IPS DF 4.7 (cell line): ENCODE measurements at regions not wholly inside any gene's neighbourhood (a gene's known extent, or its start where the extent isn't known, plus 50 kb on each side); places are given as distances from the start of the nearest gene placed in this dataset.

ENCODE experiments used
- DNase-seq: peaks from one replicate; pipeline ENCODE4 v3.0.0-alpha.2; 2013; ENCODE audit warnings: low spot score; ENCODE audit errors: extremely low read depth

- no peak for DNase-seq
Observed at GRCh38 chr3:154976072-154976983, 103.8 kb upstream of the MME start.

GRCh38 chr3:154973851-154974250 lies 106.3 kb upstream of the MME start:
- no peak for DNase-seq

- DNase-seq = no peak
Observed at GRCh38 chr3:154972951-154973350, 107.2 kb upstream of the MME start.

GRCh38 chr3:154971771-154972326 lies 108.3 kb upstream of the MME start:
- DNase-seq = no peak

- DNase-seq = no peak
Observed at GRCh38 chr3:154971341-154971740, 108.8 kb upstream of the MME start.

GRCh38 chr3:154970797-154971196 lies 109.3 kb upstream of the MME start:
- DNase-seq = no peak

GRCh38 chr3:154969366-154969765 lies 110.8 kb upstream of the MME start:
- no peak for DNase-seq

GRCh38 chr3:154967090-154967489 lies 113.0 kb upstream of the MME start:
- DNase-seq = no peak

GRCh38 chr3:154956815-154957214 lies 123.3 kb upstream of the MME start:
- no peak for DNase-seq

GRCh38 chr3:154955907-154956533 lies 124.1 kb upstream of the MME start:
- no peak for DNase-seq

- DNase-seq = peak; percentile 19
Observed at GRCh38 chr3:154954757-154955156, 125.4 kb upstream of the MME start.

GRCh38 chr3:154953538-154953937 lies 126.6 kb upstream of the MME start:
- DNase-seq = no peak

- no peak for DNase-seq
Observed at GRCh38 chr3:154952553-154952952, 127.6 kb upstream of the MME start.

- no peak for DNase-seq
Observed at GRCh38 chr3:154943981-154944380, 136.1 kb upstream of the MME start.

- no peak for DNase-seq
Observed at GRCh38 chr3:154942827-154943226, 137.3 kb upstream of the MME start.

GRCh38 chr3:154936196-154936595 lies 143.9 kb upstream of the MME start:
- DNase-seq = no peak

- no peak for DNase-seq
Observed at GRCh38 chr3:154933581-154933980, 146.5 kb upstream of the MME start.

- no peak for DNase-seq
Observed at GRCh38 chr3:154932633-154933032, 147.5 kb upstream of the MME start.

- DNase-seq = no peak
Observed at GRCh38 chr3:154931484-154931883, 148.6 kb upstream of the MME start.

GRCh38 chr3:154926721-154927120 lies 153.4 kb upstream of the MME start:
- no peak for DNase-seq

- DNase-seq = no peak
Observed at GRCh38 chr3:154921351-154921750, 158.8 kb upstream of the MME start.

GRCh38 chr3:154919226-154919625 lies 160.9 kb upstream of the MME start:
- DNase-seq = no peak

GRCh38 chr3:154904328-154904727 lies 175.8 kb upstream of the MME start:
- peak; percentile 33 for DNase-seq
